ENCODE measurements at regions not wholly inside any gene's neighbourhood (a gene's known extent, or its start where the extent isn't known, plus 50 kb on each side); places are given as distances from the start of the nearest gene placed in this dataset.
"Not testable (repeated sequence)": the region's sequence is repeated elsewhere in the genome, so short reads cannot be mapped to it uniquely, and the experiment has no call there.

- no peak for DNase-seq (ENCODE audit: low read depth, low spot score)
These were observed 200.5 kb upstream of the CXorf66 start for GRCh38 chrX:140165849-140166248.

- no peak for DNase-seq (ENCODE audit: low read depth, low spot score)
These were observed 199.1 kb upstream of the CXorf66 start for GRCh38 chrX:140164391-140164790.

DNA sequence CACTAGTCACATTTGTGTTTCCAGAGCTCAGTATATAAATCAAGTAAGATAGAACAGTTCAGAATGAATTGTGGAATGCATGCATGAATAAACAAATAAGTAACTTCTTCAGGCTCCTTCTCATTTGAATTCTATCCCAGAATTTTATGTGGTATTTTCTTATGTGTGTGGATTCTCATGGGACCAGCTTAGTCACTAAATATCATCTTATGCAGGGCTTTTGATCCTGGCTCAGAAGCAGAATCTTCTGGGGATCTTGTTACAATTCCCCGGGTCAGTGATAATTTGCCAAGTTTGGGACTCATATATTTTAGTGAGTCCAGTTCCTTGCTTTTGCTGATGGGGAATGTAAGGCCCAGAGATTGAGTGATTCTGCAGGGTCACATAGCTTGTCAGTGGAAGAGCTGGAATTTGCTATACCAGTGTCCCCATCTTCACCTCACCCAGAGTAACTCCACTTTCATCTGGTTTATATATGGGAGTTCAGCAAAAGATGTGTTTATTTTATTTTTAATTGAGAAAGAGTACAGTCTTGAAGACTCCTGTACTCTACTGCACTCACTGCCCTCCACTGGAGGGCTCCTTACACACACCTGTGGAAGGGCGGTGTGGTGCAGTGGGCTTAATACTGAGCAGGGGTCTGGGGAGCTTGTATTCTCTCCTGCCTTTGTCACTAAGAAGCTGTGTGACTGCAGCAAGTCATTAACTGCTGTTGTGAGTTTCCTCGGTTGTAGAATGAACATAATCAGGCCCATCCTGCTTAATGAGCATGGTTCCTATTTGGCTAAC lies 198.2 kb upstream of the CXorf66 start:
- no peak for DNase-seq (ENCODE audit: low read depth, low spot score)

GRCh38 chrX:140157611-140158010 lies 192.3 kb upstream of the CXorf66 start:
- DNase-seq (ENCODE audit: low read depth, low spot score), result no peak

DNA sequence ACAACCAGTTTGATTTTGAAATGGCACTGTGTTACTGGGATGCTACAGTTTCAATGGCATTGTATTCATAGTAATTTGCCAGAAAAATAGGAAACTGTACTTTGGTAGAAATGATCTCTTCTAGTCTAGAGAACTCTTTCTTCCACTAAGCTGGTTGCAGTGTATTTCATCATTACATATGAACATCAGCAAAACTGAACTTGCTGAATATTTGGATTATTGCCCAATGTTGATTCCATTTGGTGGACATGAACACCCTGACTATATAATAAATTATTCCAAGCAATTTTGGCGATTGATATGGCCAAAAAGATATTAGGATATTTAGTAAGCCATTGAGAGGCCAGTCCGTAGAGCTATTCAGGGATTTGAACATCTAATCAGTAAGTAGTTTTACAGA lies 191.8 kb upstream of the CXorf66 start:
- no peak for DNase-seq (ENCODE audit: low read depth, low spot score)

DNA sequence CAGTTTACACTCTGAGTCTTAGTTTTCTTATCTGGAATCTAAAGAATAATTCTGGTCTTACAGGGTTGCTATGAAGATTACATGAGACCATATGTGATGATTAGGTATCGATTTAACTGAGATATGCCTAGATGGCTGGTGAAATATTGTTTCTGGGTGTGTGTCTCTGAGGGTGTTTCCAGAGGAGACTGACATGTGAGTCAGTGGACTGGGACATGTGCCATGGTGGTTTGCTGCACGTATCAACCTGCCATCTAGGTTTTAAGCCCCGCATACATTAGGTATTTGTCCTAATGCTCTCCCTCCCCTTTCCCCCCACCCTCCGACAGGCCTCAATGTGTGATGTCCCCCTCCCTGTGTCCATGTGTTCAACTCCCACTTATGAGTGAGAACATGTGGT lies 186.0 kb upstream of the CXorf66 start:
- DNase-seq (ENCODE audit: low read depth, low spot score), result no peak

DNA sequence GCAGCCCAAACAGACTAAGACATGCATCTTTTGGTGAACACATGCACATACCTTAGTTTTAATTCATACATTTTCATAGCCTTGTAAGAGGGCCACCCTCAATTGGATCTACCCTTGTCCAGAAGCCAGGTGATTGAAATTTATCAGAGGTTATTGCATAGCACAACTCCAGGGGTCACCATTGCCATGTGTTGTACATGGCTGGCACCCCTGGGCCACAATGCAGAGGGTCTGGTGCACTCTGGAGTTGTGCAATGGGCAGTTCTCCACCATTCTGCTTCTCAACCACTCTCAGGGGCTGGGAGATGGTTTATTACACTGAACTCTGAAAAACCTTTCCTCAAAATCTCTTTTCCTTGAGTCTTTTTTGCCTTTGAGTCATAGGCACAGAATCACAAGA lies 184.4 kb upstream of the CXorf66 start:
- no peak for DNase-seq (ENCODE audit: low read depth, low spot score)

DNA sequence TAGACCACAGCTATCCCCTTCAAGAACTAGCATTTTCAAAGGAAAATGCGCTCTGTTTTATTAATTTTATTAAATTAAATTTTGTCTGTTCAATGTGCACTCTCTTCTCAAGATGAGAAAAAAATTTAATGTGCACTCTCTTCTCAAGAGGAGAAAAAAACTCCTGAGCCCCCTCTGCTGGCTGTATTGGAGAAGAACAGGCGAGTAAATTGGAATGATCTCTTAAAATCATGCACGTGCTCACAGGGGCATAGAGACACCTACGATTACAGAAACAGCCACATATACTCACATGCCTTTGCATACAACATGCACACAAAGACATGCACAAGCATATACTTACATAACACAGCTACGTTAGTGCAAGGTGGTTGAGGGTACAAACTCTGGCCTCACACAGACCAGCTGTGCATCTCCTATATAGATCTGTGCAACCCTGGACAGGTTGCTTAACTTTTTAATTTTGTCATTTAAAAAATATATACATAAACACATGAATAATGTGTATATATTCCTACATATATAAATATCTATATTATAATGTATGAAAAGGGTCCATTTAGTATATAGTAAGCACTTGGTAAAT lies 176.2 kb upstream of the CXorf66 start:
- no peak for DNase-seq (ENCODE audit: low read depth, low spot score)

DNA sequence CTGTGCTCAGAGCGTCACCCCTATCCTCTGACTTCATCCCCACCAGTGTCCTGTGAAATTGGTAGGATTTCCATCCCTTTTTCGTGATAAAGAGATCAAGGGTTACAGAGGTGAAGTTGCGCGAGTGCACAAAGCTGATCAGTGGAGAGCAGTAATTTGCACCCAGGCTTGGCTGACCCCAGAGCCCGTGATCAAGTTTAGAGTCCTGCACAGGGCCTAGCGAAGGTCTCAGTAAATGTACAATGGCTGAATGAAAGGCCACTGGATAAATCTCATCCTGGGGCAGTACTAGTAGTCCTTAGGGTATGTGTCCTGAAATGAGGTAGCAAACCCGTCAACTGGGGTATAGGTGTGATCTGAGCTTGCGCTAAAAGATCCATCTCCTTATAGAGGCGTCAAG lies 173.2 kb upstream of the CXorf66 start:
- DNase-seq (ENCODE audit: low read depth, low spot score), result not testable (repeated sequence)

DNA sequence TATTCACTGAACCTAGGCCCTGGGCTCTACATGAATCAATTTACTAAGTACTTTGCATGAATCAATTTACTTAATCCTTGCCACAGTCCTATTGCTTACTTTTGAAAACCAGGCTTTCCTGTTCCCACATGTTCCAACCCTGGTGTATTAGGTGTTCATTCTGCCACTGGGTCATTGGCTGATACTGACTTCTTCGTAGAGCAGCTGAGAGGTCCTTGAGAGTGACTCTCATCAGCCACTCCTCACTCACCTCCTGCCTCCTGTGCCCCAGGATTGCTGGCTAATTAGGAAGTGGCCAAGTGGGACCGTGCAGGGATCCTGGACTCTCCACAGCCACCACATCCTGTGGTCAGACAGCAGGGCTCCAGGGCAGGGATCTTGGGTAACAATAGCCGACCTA lies 172.7 kb upstream of the CXorf66 start:
- not testable (repeated sequence) for DNase-seq (ENCODE audit: low read depth, low spot score)

- DNase-seq (ENCODE audit: low read depth, low spot score), result no peak
These were observed 167.6 kb upstream of the CXorf66 start for GRCh38 chrX:140132937-140133336.

GRCh38 chrX:140123446-140123845 lies 158.1 kb upstream of the CXorf66 start:
- DNase-seq (ENCODE audit: low read depth, low spot score), result no peak

DNA sequence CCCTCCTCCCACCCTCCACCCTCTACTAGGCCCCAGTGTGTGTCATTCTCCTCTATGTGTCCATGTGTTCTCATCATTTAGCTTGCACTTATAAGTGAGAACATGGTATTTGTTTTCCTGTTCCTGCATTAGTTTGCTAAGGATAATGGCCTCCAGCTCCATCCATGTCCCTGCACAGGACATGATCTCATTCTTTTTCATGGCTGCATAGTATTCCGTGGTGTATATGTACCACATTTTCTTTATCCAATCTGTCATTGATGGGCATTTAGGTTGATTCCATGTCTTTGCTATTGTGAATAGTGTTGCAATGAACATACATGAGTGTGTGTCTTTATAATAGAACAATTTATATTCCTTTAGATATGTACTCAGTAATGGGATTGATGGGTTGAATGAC lies 148.7 kb upstream of the CXorf66 start:
- DNase-seq (ENCODE audit: low read depth, low spot score), result not testable (repeated sequence)

GRCh38 chrX:140110081-140110650 lies 144.8 kb upstream of the CXorf66 start:
- no peak for DNase-seq (ENCODE audit: low read depth, low spot score)

- no peak for DNase-seq (ENCODE audit: low read depth, low spot score)
These were observed 139.4 kb upstream of the CXorf66 start for GRCh38 chrX:140104760-140105159.

GRCh38 chrX:140099221-140099620 lies 133.9 kb upstream of the CXorf66 start:
- no peak for DNase-seq (ENCODE audit: low read depth, low spot score)

DNA sequence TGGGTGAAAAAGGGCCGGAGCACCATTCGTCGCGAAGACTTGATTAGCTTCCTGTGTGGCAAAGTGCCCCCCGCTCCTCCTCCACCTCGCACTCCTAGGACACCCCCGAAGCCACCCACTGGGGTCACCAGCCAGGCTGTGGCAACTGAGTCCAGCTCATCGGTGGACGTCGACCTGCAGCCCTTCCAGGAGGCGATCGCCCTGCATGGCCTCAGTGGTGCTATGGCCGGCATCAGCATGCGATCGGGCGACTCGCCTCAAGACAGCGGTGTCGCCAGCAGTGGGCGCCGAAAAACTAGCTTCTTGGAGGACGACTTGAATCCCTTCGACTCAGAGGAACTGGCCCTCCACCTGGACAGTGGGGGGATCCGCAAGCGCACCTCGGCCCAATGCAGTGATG lies 126.8 kb upstream of the CXorf66 start:
- no peak for DNase-seq (ENCODE audit: low read depth, low spot score)

GRCh38 chrX:140091125-140091886 lies 126.0 kb upstream of the CXorf66 start:
- DNase-seq (ENCODE audit: low read depth, low spot score), result no peak

DNA sequence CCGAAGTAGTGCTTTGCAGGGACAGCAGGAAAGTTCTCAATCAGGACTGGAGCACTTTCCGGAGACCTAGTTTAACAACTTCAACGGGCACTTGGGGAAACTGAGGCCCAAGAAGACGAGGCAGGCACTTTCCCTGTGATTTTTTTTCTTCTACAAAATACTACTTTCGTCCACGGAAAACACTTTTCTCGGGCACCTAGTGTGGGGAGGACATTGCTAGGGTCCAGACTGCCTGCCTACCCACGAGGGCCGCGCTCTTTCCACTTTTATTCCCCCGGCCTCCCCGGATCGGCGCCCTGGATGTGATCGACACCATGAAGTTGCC lies 125.4 kb upstream of the CXorf66 start:
- no peak for DNase-seq (ENCODE audit: low read depth, low spot score)

- no peak for DNase-seq (ENCODE audit: low read depth, low spot score)
These were observed 123.1 kb upstream of the CXorf66 start for GRCh38 chrX:140088438-140088837.

DNA sequence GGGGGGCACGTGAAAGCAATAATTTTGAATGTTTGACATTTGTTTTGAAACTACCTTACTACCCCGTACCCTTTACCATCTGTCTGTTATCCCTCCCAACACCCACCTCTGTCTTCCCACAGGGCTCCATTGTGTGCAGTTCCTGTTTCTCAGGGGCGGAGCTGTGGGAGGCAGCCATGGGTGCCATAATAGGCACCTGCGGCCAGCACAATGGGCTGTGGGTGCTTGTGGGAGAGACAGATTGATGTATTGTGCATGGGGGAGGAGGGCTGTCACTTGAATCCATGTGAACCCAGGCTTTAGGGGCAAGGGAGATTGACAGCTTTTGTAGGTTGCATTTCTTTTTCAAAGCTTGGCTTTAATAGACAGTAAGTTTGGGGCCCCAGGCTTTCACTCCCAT lies 122.6 kb upstream of the CXorf66 start:
- no peak for DNase-seq (ENCODE audit: low read depth, low spot score)

GRCh38 chrX:140086691-140087090 lies 121.4 kb upstream of the CXorf66 start:
- DNase-seq (ENCODE audit: low read depth, low spot score), result no peak
